H1 (cell line): ENCODE measurements at regions not wholly inside any gene's neighbourhood (a gene's known extent, or its start where the extent isn't known, plus 50 kb on each side); places are given as distances from the start of the nearest gene placed in this dataset.

Source experiments
- E2F6 ChIP-seq: IDR thresholded peaks from 2 replicates; pipeline ENCODE4 v1.6.1; 2012; ENCODE audit warnings: inconsistent platforms
- GTF2F1 ChIP-seq: IDR thresholded peaks from 2 replicates; pipeline ENCODE4 v1.6.1; 2012; ENCODE audit warnings: low read depth, low read length, improper control_type of control experiment, borderline replicate concordance
- MAX ChIP-seq: IDR thresholded peaks from 2 replicates; pipeline ENCODE4 v1.6.1; 2012; ENCODE audit warnings: inconsistent platforms
- NRF1 ChIP-seq: IDR thresholded peaks from 2 replicates; pipeline ENCODE4 v1.6.1; 2011; ENCODE audit warnings: mild to moderate bottlenecking, low read depth, low read length, improper control_type of control experiment
- RAD21 ChIP-seq, 2 experiments: IDR thresholded peaks in 1 of 2; conservative IDR thresholded peaks in 1 of 2; 2 replicates each; pipeline ENCODE4 v1.6.1; 2011; ENCODE audit warnings: low read depth in 2 of 2, low read length in 2 of 2, improper control_type of control experiment in 1 of 2, inconsistent platforms in 1 of 2, mild to moderate bottlenecking in 1 of 2, moderate library complexity in 1 of 2
- SIN3A ChIP-seq, 2 experiments: IDR thresholded peaks in 1 of 2; conservative IDR thresholded peaks in 1 of 2; 2 replicates each; pipeline ENCODE4 v1.6.1; 2011 to 2012; ENCODE audit warnings: low read length in 2 of 2, improper control_type of control experiment in 1 of 2, low read depth in 1 of 2, mild to moderate bottlenecking in 1 of 2

GRCh38 chr1:103180660-103181059 is 72.3 kb upstream of the COL11A1 start (continued):
- TF ChIP-seq RAD21 (IDR thresholded peaks at IDR 0.05 in 1 of 2, conservative IDR thresholded peaks at IDR 0.05 in 1 of 2; ENCODE audit: low read depth in 2 of 2, low read length in 2 of 2) (no peak), SIN3A (conservative IDR thresholded peaks at IDR 0.05 in 1 of 2, IDR thresholded peaks at IDR 0.05 in 1 of 2; ENCODE audit: low read depth in 1 of 2, low read length in 2 of 2) (no peak), NRF1 (no peak), GTF2F1 (no peak), MAX (no peak), E2F6 (no peak)
